ENCODE measurements at regions not wholly inside any gene's neighbourhood (a gene's known extent, or its start where the extent isn't known, plus 50 kb on each side); places are given as distances from the start of the nearest gene placed in this dataset.

- H3K9ac ChIP-seq (replicated peaks in 1 of 4; ENCODE audit: extremely low read depth in 1 of 4, low read depth in 3 of 4, low read length in 3 of 4), result no peak overlapping the region
- no peak overlapping the region for H3K23ac ChIP-seq (ENCODE audit: insufficient read length)
- H3K4me3 ChIP-seq (ENCODE audit: extremely low read depth in 1 of 4, insufficient read depth in 2 of 4, low read depth in 3 of 4, low read length in 4 of 4), result no peak overlapping the region
- ChIA-PET CTCF (ENCODE audit: partially characterized antibody) (interaction anchor here (0.8 to 1.3 kb wide), 3 partner anchors 10 to 230 kb away, joined by 3 to 4 read pairs (median 3); no protein-coding TSS in a partner anchor), POLR2A (ENCODE audit: partially characterized antibody) (no interaction called here)
- H3K14ac ChIP-seq (ENCODE audit: insufficient read length), result no peak overlapping the region
- H3K36me3 ChIP-seq (ENCODE audit: control insufficient read depth in 2 of 4, insufficient read depth in 4 of 4, low read length in 3 of 4), result no peaks in the 10 kb centered on the region
- no peak overlapping the region for H3K4ac ChIP-seq (replicated peaks; ENCODE audit: insufficient read length, low read depth, low read length)
- H2BK15ac ChIP-seq (ENCODE audit: low read length), result no peak overlapping the region
- no peaks in the 10 kb centered on the region for H3K9me3 ChIP-seq (ENCODE audit: insufficient read depth in 2 of 2, low read depth in 1 of 2, low read length in 1 of 2)
- H2BK120ac ChIP-seq (replicated peaks; ENCODE audit: low read depth, low read length), result no peak overlapping the region
- H3K56ac ChIP-seq (replicated peaks; ENCODE audit: insufficient read length, low read depth, low read length), result no peak overlapping the region
- no peak overlapping the region for H4K8ac ChIP-seq (ENCODE audit: extremely low read depth, insufficient read depth, low read length)
- no peak overlapping the region for H2BK20ac ChIP-seq (ENCODE audit: low read length)
- H2AFZ ChIP-seq (ENCODE audit: low read length), result no peak overlapping the region
- FAIRE-seq, result no peak
- H3K27me3 ChIP-seq (replicated peaks in 1 of 4; ENCODE audit: control insufficient read depth in 3 of 4, extremely low read depth in 1 of 4, insufficient read depth in 3 of 4, low read length in 3 of 4), result no peaks in the 10 kb centered on the region
- no peaks in the 10 kb centered on the region for H3K79me1 ChIP-seq (ENCODE audit: low read depth, low read length)
- no peak overlapping the region for H4K5ac ChIP-seq (ENCODE audit: insufficient read length, low read depth, low read length)
- 72% methylated on average over 2 of the region's 2 CpGs; no CpG with 5 or more reads in 1 of the 2 experiments for WGBS, 2 experiments (ENCODE audit: extremely low coverage in 1 of 2, insufficient coverage in 1 of 2, insufficient read length in 1 of 2, insufficient replicate concordance in 2 of 2, low coverage in 1 of 2, low lambda C conversion rate in 2 of 2, missing lambda C conversion rate in 1 of 2)
- H3K18ac ChIP-seq (ENCODE audit: extremely low read depth, low read length), result no peak overlapping the region
- no peak overlapping the region for H3K4me2 ChIP-seq (ENCODE audit: insufficient read depth in 1 of 2, low read depth in 2 of 2, low read length in 2 of 2)
- no peak for DNase-seq (ENCODE audit: low read depth in 1 of 2, low spot score in 2 of 2)
- no peak overlapping the region for H2BK12ac ChIP-seq (ENCODE audit: low read depth, low read length)
- H4K91ac ChIP-seq (replicated peaks; ENCODE audit: insufficient read length, low read length), result no peak overlapping the region
- H2BK5ac ChIP-seq (ENCODE audit: low read depth, low read length), result no peak overlapping the region
- no peaks in the 10 kb centered on the region for H4K20me1 ChIP-seq (replicated peaks in 1 of 2; ENCODE audit: control insufficient read depth in 1 of 2, insufficient read depth in 2 of 2, low read length in 2 of 2)
- H2AK5ac ChIP-seq (ENCODE audit: low read depth, low read length), result no peak overlapping the region
- H3K23me2 ChIP-seq (ENCODE audit: low read depth, low read length), result no peaks in the 10 kb centered on the region
- H3K4me1 ChIP-seq (replicated peaks in 1 of 4; ENCODE audit: control insufficient read depth in 3 of 4, insufficient read depth in 4 of 4, low read length in 3 of 4), result no peaks in the 10 kb centered on the region
- no peaks in the 10 kb centered on the region for H3K79me2 ChIP-seq (ENCODE audit: control insufficient read depth in 1 of 2, insufficient read depth in 2 of 2, low read length in 2 of 2)
- H3K27ac ChIP-seq (ENCODE audit: low read depth, low read length), result no peak overlapping the region
- TF ChIP-seq CHD2 (IDR thresholded peaks at IDR 0.05; ENCODE audit: low read length) (no peak), SRF (IDR thresholded peaks at IDR 0.05; ENCODE audit: low read depth, low read length) (no peak), RFX5 (IDR thresholded peaks at IDR 0.05; ENCODE audit: borderline replicate concordance, low read depth, low read length) (no peak), NRF1 (IDR thresholded peaks at IDR 0.05; ENCODE audit: low read depth, low read length) (no peak), ASH2L (IDR thresholded peaks at IDR 0.05; ENCODE audit: low read length) (no peak), EZH2 (IDR thresholded peaks at IDR 0.05; ENCODE audit: low read depth, low read length, severe bottlenecking) (no peak), MAX (IDR thresholded peaks at IDR 0.05) (no peak), HDAC2 (IDR thresholded peaks at IDR 0.05; ENCODE audit: borderline replicate concordance in 1 of 2, low read depth in 2 of 2, low read length in 2 of 2) (no peak), BRCA1 (IDR thresholded peaks at IDR 0.05; ENCODE audit: low read depth, low read length) (no peak), SIN3A (conservative IDR thresholded peaks at IDR 0.05 in 1 of 2, IDR thresholded peaks at IDR 0.05 in 1 of 2; ENCODE audit: low read depth in 1 of 2, low read length in 2 of 2) (no peak)
- TF ChIP-seq, protein P1, sequence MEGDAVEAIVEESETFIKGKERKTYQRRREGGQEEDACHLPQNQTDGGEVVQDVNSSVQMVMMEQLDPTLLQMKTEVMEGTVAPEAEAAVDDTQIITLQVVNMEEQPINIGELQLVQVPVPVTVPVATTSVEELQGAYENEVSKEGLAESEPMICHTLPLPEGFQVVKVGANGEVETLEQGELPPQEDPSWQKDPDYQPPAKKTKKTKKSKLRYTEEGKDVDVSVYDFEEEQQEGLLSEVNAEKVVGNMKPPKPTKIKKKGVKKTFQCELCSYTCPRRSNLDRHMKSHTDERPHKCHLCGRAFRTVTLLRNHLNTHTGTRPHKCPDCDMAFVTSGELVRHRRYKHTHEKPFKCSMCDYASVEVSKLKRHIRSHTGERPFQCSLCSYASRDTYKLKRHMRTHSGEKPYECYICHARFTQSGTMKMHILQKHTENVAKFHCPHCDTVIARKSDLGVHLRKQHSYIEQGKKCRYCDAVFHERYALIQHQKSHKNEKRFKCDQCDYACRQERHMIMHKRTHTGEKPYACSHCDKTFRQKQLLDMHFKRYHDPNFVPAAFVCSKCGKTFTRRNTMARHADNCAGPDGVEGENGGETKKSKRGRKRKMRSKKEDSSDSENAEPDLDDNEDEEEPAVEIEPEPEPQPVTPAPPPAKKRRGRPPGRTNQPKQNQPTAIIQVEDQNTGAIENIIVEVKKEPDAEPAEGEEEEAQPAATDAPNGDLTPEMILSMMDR (IDR thresholded peaks at IDR 0.05; ENCODE audit: control extremely low read depth in 1 of 3, insufficient read depth in 1 of 3, low read depth in 1 of 3, low read length in 3 of 3), result no peak
These were observed 766.3 kb downstream of the ZNF385D start for GRCh38 chr3:20984594-20985205.
